Stomach (tissue), 4 donors: ENCODE measurements at regions not wholly inside any gene's neighbourhood (a gene's known extent, or its start where the extent isn't known, plus 50 kb on each side); places are given as distances from the start of the nearest gene placed in this dataset.

ENCODE experiments used
- POLR2AphosphoS5 ChIP-seq, 3 donors: sonication (generic); formaldehyde crosslinking; IDR thresholded peaks; one replicate each; pipeline ENCODE4 v1.6.1; 2016; ENCODE audit warnings: antibody characterized with exemption in 3 of 3
- TF ChIP-seq, protein P1 (sequence below), 7 experiments: fragments of 450-650 bp in 4 of 7; fragments of 200-600 bp in 3 of 7; sonication (generic) in 3 of 7; IDR thresholded peaks; one replicate each; pipeline ENCODE4 v1.5.1; 2016 to 2019; ENCODE audit warnings: antibody characterized with exemption in 7 of 7, control low read depth in 2 of 7, mild to moderate bottlenecking in 1 of 7

DNA sequence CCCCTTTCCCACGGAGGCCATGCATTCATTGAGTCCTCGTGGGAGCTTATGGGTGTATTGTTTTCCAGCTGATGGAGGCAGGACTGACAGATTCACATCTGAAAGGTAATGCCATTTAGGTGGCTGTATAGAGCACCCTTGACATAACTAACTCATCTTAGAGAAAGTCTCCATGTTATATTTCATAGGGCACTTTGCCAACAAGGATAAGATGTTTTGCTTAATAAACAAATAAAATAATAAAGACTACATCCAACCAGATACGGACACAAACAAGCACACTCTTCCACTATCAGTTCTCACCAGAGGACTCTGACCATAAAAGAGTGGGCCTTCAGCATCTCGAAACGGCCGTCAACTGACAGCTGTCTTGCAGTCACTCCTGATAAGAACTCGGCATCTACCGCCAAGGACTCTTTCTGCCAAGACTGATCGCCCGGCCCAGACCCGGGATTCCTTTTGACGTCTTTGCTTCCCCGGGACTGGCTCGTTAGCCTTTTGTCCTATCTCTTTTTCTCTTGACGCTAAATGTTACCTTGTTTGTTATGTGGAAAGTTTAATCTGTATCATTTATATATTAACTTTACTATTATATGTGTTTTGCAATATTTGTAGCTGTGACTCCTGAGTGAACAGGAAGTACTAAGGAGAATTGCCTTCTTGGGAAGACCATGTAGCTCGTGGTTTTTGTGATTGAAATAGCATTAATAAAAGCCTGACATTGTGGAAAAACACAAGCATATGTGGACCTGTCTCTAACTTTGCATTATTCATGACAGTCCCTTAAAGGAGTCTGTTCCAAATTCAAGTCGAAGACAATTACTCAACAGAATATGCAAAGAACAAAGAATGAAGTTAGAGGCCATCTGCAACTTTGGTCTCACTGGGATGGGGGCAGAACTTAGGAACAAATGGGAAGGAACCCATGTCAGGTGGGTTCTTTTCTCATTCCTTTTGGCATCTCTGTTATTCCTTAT, 195.1 kb downstream of the LPIN1 start:
- TF ChIP-seq, protein P1, sequence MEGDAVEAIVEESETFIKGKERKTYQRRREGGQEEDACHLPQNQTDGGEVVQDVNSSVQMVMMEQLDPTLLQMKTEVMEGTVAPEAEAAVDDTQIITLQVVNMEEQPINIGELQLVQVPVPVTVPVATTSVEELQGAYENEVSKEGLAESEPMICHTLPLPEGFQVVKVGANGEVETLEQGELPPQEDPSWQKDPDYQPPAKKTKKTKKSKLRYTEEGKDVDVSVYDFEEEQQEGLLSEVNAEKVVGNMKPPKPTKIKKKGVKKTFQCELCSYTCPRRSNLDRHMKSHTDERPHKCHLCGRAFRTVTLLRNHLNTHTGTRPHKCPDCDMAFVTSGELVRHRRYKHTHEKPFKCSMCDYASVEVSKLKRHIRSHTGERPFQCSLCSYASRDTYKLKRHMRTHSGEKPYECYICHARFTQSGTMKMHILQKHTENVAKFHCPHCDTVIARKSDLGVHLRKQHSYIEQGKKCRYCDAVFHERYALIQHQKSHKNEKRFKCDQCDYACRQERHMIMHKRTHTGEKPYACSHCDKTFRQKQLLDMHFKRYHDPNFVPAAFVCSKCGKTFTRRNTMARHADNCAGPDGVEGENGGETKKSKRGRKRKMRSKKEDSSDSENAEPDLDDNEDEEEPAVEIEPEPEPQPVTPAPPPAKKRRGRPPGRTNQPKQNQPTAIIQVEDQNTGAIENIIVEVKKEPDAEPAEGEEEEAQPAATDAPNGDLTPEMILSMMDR (IDR thresholded peaks at IDR 0.05): no peak
- TF ChIP-seq POLR2AphosphoS5 (IDR thresholded peaks at IDR 0.05): no peak
